ENCODE measurements at regions not wholly inside any gene's neighbourhood (a gene's known extent, or its start where the extent isn't known, plus 50 kb on each side); places are given as distances from the start of the nearest gene placed in this dataset.

GRCh38 chr2:16520891-16521290, 144.7 kb downstream of the CYRIA start:
- TF ChIP-seq CTCF (IDR thresholded peaks at IDR 0.05) (no peak), POLR2A (IDR thresholded peaks at IDR 0.05) (no peak), POLR2AphosphoS5 (IDR thresholded peaks at IDR 0.05) (no peak), EP300 (IDR thresholded peaks at IDR 0.05) (no peak)

Measured in sigmoid colon (tissue), 4 donors.